ENCODE measurements at regions not wholly inside any gene's neighbourhood (a gene's known extent, or its start where the extent isn't known, plus 50 kb on each side); places are given as distances from the start of the nearest gene placed in this dataset.

DNA sequence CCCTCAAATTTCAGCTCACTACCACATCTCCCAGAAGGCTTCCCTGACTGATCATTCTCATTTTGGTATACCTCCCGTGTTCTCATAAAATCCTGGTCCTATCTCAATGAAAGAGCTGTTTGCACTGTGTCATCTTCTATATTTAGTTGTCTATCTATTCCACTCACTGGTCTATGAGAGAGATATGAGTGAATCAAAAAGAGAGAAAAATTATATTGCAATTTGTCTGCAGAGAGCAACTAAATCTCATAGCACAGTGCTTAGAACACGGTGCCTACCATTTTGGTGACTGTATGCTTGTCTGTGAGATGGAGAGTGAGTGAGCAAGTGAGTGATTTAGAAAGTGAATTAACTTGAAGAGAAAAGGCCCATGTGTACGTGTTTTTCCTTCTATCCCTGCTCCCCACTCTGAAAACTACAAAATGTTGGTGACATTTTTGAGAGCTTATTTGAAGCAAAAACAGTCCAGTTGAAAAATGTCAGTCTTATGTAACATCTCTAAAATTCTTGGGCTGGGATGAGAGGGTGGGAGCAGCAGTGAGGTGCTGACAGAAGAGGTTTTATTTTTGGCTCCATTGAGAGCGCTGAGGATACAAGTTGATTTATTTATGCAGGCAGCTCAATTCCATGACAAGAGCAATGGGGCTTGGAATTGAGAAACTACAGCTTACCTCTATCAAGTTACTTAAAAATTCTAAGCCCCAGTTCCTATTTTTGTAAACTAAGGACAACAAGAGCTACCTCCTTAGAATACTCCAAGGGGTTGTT, 373.5 kb upstream of the CHST9 start:
- no peak for DNase-seq
- Histone ChIP-seq H3K4me1 (ENCODE audit: control insufficient read depth, insufficient read depth, low read length) (no peaks in the 10 kb centered on the region), H3K9me3 (ENCODE audit: control insufficient read depth, low read depth, low read length) (no peaks in the 10 kb centered on the region), H3K36me3 (ENCODE audit: control insufficient read depth, insufficient read depth, low read length) (no peaks in the 10 kb centered on the region), H3K27me3 (ENCODE audit: control insufficient read depth, insufficient read depth, low read length) (no peaks in the 10 kb centered on the region), H3K27ac (ENCODE audit: low read length) (no peak overlapping the region), H3K4me3 (ENCODE audit: low read length) (no peak overlapping the region)
- WGBS (ENCODE audit: insufficient coverage, low lambda C conversion rate): 100% methylated on average over 1 of the region's 4 CpGs

DNA sequence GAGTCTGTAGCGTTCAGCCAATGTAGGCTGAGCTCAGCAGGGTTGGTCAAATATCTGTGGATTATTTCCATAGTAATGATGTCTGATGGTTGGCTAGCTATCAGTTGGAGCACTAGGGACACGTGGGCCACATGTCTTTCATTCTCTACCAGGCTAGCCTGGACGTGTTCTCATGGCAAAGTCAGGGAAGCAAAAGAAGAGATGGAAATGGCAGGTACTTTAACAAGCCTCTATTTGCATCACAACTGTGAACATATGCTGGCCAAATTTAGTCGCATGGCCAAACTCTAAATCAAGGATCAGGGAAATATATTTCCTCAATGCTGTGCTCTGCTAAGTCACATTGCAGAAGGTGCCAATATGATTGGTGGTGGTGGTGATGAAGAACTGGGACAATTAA, 371.6 kb upstream of the CHST9 start:
- 87% methylated on average over 3 of the region's 4 CpGs for WGBS (ENCODE audit: insufficient coverage, low lambda C conversion rate)
- DNase-seq: no peak
- H3K27ac ChIP-seq (ENCODE audit: low read length): no peak overlapping the region
- H3K36me3 ChIP-seq (ENCODE audit: control insufficient read depth, insufficient read depth, low read length): no peaks in the 10 kb centered on the region
- no peaks in the 10 kb centered on the region for H3K27me3 ChIP-seq (ENCODE audit: control insufficient read depth, insufficient read depth, low read length)
- no peaks in the 10 kb centered on the region for H3K4me1 ChIP-seq (ENCODE audit: control insufficient read depth, insufficient read depth, low read length)
- no peak overlapping the region for H3K4me3 ChIP-seq (ENCODE audit: low read length)
- no peaks in the 10 kb centered on the region for H3K9me3 ChIP-seq (ENCODE audit: control insufficient read depth, low read depth, low read length)

DNA sequence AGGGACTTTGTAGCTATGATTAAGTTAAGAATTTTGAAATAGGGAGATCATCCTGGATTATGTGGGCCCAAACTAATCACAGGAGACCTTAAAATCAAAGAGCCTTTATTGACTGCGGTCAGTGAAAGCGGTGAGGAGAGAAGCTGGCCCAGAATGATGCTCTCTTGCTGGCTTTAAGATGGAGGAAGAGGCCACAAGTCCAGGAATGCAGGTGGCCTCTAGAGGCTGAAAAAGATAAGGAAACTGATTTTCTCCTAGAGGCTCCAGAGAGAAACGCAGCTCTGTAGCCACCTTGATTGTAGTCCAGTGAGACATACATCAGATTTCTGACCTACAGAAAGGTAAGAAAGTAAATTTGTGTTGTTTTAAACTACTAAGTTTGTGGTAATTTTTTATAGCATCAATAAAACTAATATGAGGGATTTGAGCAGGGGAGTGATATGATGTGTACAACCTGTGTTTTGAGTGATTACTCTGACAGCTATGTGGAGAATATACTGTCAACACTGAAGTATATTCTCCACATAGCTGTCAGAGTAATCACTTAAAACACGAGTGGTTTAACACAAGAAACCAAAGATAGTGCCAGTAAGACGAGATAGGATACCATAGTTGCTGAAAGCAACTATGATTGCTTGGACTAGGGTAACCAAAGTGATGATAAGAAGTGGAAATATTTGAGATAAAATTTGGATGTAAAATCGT, 364.4 kb upstream of the CHST9 start:
- Histone ChIP-seq H3K27me3 (ENCODE audit: control insufficient read depth, insufficient read depth, low read length) (no peaks in the 10 kb centered on the region), H3K4me1 (ENCODE audit: control insufficient read depth, insufficient read depth, low read length) (no peaks in the 10 kb centered on the region), H3K9me3 (ENCODE audit: control insufficient read depth, low read depth, low read length) (no peaks in the 10 kb centered on the region), H3K27ac (ENCODE audit: low read length) (no peak overlapping the region), H3K4me3 (ENCODE audit: low read length) (no peak overlapping the region), H3K36me3 (ENCODE audit: control insufficient read depth, insufficient read depth, low read length) (no peaks in the 10 kb centered on the region)
- 100% methylated on average over 3 of the region's 6 CpGs for WGBS (ENCODE audit: insufficient coverage, low lambda C conversion rate)
- no peak for DNase-seq

DNA sequence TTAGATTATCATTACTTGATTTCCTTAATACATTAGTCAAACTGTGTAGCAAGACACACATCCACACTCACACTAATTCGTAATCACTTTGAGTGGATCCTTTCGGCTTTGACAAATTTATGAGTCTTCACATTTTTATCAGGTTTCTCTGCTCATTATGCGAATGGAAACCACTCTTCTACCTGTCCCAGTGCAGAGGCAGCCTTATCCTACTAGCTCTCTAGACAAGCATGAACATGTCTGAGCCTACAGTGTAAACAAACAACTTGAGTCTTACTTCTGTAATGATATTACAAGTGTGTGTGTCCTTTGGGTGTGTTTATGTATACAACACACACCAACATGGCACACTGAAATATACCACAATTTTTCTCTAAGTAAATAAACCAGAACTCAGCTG, 361.9 kb upstream of the CHST9 start:
- Histone ChIP-seq H3K4me3 (ENCODE audit: low read length) (no peak overlapping the region), H3K27ac (ENCODE audit: low read length) (no peak overlapping the region), H3K36me3 (ENCODE audit: control insufficient read depth, insufficient read depth, low read length) (no peaks in the 10 kb centered on the region), H3K4me1 (ENCODE audit: control insufficient read depth, insufficient read depth, low read length) (peaks cover 3% of the 10 kb centered on the region), H3K27me3 (ENCODE audit: control insufficient read depth, insufficient read depth, low read length) (no peaks in the 10 kb centered on the region), H3K9me3 (ENCODE audit: control insufficient read depth, low read depth, low read length) (no peaks in the 10 kb centered on the region)
- WGBS (ENCODE audit: insufficient coverage, low lambda C conversion rate): 78% methylated on average over 3 of the region's 3 CpGs
- DNase-seq: no peak

DNA sequence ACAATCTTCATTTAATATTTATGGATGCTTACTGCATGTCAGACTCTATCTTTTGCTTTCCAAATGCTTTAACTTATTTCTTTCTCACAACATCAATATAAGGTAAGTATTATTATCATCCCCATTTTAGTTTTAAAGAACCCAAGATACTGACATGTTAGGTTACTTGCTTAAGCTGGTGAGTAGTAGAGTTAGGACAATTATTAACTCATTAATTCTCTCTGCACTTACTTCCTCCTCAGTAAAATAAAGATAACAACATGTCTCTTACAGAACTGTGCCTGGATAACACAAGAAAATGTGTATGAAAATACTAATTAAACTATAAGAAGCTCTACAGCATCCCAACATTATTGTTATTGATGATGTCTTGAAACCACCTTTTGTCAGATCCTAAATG, 359.1 kb upstream of the CHST9 start:
- Histone ChIP-seq H3K4me3 (ENCODE audit: low read length) (no peak overlapping the region), H3K4me1 (ENCODE audit: control insufficient read depth, insufficient read depth, low read length) (peaks cover 3% of the 10 kb centered on the region), H3K27me3 (ENCODE audit: control insufficient read depth, insufficient read depth, low read length) (no peaks in the 10 kb centered on the region), H3K9me3 (ENCODE audit: control insufficient read depth, low read depth, low read length) (no peaks in the 10 kb centered on the region), H3K36me3 (ENCODE audit: control insufficient read depth, insufficient read depth, low read length) (no peaks in the 10 kb centered on the region), H3K27ac (ENCODE audit: low read length) (peak overlapping the region; percentile 21)
- DNase-seq: peak in 1 of 2 donors; percentile 31

DNA sequence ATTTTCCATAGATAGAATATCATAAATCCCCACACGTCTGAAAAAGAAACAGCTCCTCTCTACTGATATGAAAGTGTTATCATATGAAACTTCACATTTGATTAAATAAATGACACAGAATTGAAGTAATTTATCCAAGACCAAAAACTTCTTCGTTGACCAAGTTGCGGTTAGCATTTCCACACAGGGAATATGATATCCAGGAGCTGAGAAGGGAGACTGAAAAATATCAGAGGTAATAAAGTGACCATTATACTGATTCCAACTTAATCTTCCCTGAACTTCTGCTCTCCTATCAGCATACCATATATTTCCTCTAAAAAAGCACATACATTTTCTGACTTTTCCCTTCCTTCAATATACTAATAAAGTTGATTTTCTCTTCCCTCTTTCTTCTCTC, 356.2 kb upstream of the CHST9 start:
- peaks cover 3% of the 10 kb centered on the region for H3K4me1 ChIP-seq (ENCODE audit: control insufficient read depth, insufficient read depth, low read length)
- peak overlapping the region; percentile 69 for H3K27ac ChIP-seq (ENCODE audit: low read length)
- H3K36me3 ChIP-seq (ENCODE audit: control insufficient read depth, insufficient read depth, low read length): no peaks in the 10 kb centered on the region
- DNase-seq: no peak
- WGBS (ENCODE audit: insufficient coverage, low lambda C conversion rate): no CpG with 5 or more reads among the region's 3 CpGs
- no peak overlapping the region for H3K4me3 ChIP-seq (ENCODE audit: low read length)
- H3K27me3 ChIP-seq (ENCODE audit: control insufficient read depth, insufficient read depth, low read length): no peaks in the 10 kb centered on the region
- H3K9me3 ChIP-seq (ENCODE audit: control insufficient read depth, low read depth, low read length): no peaks in the 10 kb centered on the region

DNA sequence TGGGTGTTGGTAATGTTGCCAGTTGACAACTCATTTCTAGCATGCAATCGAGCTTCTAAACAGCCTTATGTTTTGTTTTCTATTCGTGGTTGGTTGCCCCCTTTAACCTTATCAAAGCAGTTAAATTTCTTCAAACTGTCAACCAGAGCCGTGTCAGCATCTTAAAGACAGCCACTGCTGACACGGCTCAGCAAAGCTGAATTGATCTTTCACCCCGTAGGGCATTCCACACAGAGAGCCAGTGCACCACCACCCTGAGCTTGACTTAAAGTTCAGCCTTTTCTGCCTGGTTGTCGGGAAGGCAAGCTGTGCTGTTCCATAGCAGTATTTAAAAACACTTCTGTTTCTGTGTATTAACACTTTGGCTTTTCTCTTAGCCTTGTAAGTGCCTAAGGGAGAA, 355.0 kb upstream of the CHST9 start:
- DNase-seq: peak; percentile 51 to 81
- no peaks in the 10 kb centered on the region for H3K36me3 ChIP-seq (ENCODE audit: control insufficient read depth, insufficient read depth, low read length)
- no peak overlapping the region for H3K4me3 ChIP-seq (ENCODE audit: low read length)
- WGBS (ENCODE audit: insufficient coverage, low lambda C conversion rate): no CpG with 5 or more reads among the region's 6 CpGs
- peaks cover 3% of the 10 kb centered on the region for H3K4me1 ChIP-seq (ENCODE audit: control insufficient read depth, insufficient read depth, low read length)
- no peaks in the 10 kb centered on the region for H3K27me3 ChIP-seq (ENCODE audit: control insufficient read depth, insufficient read depth, low read length)
- peak overlapping the region; percentile 69 for H3K27ac ChIP-seq (ENCODE audit: low read length)
- H3K9me3 ChIP-seq (ENCODE audit: control insufficient read depth, low read depth, low read length): no peaks in the 10 kb centered on the region

DNA sequence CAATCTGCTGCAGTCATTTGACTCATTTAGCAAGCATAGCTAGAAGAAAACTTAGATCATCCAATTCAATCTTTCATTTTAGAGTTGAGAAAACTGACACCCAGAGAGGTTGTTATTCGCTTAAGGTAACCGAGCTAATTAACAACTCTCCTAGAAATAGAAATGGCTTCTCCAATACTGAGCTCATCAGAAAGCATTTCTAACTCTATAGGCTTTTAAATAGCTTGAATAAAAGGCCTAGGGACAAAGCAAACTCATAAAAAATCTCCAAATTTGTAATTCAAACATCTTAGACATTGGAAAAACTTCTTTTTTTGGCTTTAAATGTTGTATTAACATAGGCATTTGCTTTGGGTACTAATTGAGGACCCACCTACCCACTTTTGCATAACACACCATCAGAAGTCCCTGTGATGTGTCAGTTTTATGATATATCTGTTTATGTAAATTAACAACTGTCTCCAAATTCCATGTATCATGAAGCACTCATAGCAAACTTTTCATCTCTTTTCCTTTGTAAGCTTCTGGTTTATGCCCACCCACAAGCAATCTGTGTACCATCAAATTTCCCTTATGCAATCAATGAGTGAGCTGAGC, 343.9 kb upstream of the CHST9 start:
- no CpG with 5 or more reads among the region's 2 CpGs for WGBS (ENCODE audit: insufficient coverage, low lambda C conversion rate)
- Histone ChIP-seq H3K4me3 (ENCODE audit: low read length) (no peak overlapping the region), H3K36me3 (ENCODE audit: control insufficient read depth, insufficient read depth, low read length) (no peaks in the 10 kb centered on the region)

DNA sequence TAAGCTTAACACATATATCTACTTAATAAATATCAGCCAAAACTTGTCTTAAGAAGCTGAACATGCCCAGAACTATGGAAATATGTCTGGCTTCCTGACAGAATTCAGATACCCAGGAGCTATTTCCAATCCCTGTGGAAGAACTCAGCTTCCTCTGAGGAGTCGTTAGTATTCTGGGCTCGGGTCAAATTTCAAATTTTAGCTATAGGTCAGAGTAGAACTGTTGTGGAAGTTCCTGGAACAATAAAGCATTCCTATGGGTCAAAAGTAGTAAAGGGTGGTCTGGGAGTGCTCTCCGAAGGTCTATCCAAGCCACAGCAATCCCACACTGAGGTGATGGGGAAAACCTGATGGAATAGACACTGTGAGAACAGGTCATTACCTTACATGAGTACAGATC, 342.7 kb upstream of the CHST9 start:
- Histone ChIP-seq H3K27ac (ENCODE audit: low read length) (no peak overlapping the region), H3K4me1 (ENCODE audit: control insufficient read depth, insufficient read depth, low read length) (no peaks in the 10 kb centered on the region), H3K9me3 (ENCODE audit: control insufficient read depth, low read depth, low read length) (no peaks in the 10 kb centered on the region), H3K4me3 (ENCODE audit: low read length) (no peak overlapping the region), H3K27me3 (ENCODE audit: control insufficient read depth, insufficient read depth, low read length) (no peaks in the 10 kb centered on the region), H3K36me3 (ENCODE audit: control insufficient read depth, insufficient read depth, low read length) (no peaks in the 10 kb centered on the region)
- WGBS (ENCODE audit: insufficient coverage, low lambda C conversion rate): no CpG with 5 or more reads among the region's 3 CpGs
- no peak for DNase-seq

More for the DNA sequence above, 343.9 kb upstream of the CHST9 start:
- no peaks in the 10 kb centered on the region for H3K27me3 ChIP-seq (ENCODE audit: control insufficient read depth, insufficient read depth, low read length)
- no peak overlapping the region for H3K27ac ChIP-seq (ENCODE audit: low read length)
- no peaks in the 10 kb centered on the region for H3K4me1 ChIP-seq (ENCODE audit: control insufficient read depth, insufficient read depth, low read length)
- no peak for DNase-seq
- H3K9me3 ChIP-seq (ENCODE audit: control insufficient read depth, low read depth, low read length): no peaks in the 10 kb centered on the region

DNA sequence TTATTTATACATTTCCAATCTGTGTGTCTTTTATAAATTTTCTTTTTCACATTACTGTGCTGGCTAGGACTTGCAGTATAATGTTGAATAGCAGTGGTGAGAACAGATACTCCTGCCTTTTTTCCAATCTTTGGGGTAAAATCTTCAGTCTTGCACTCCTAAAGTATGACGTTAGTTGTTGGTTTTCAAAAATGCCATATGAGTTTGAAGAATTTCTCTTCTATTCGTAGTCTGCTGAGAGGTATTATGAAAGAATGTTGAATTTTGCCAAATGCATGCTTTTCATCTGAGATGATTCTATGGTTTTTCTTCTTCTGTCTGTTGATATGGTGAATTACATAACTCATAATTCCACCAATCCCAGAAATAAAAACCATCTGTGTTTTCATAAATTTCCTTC, 335.3 kb upstream of the CHST9 start:
- H3K4me3 ChIP-seq (ENCODE audit: low read length): no peak overlapping the region
- no peaks in the 10 kb centered on the region for H3K4me1 ChIP-seq (ENCODE audit: control insufficient read depth, insufficient read depth, low read length)
- DNase-seq: no peak
- H3K27ac ChIP-seq (ENCODE audit: low read length): no peak overlapping the region
- H3K36me3 ChIP-seq (ENCODE audit: control insufficient read depth, insufficient read depth, low read length): no peaks in the 10 kb centered on the region
- whole genome bisulfite sequencing (ENCODE audit: insufficient coverage, low lambda C conversion rate): 100% methylated on average over 1 of the region's 2 CpGs
- no peaks in the 10 kb centered on the region for H3K27me3 ChIP-seq (ENCODE audit: control insufficient read depth, insufficient read depth, low read length)
- H3K9me3 ChIP-seq (ENCODE audit: control insufficient read depth, low read depth, low read length): no peaks in the 10 kb centered on the region
